GM19397 (cell line): ENCODE measurements at regions not wholly inside any gene's neighbourhood (a gene's known extent, or its start where the extent isn't known, plus 50 kb on each side); places are given as distances from the start of the nearest gene placed in this dataset.
"Not testable (repeated sequence)": the region's sequence is repeated elsewhere in the genome, so short reads cannot be mapped to it uniquely, and the experiment has no call there.

ENCODE experiments used
- ATAC-seq: cut with Tn5 transposase; IDR thresholded peaks from one replicate; pipeline ENCODE4 v1.9.1; 2021; ENCODE audit warnings: mild to moderate bottlenecking, moderate library complexity; ENCODE audit not compliant: unreplicated experiment

DNA sequence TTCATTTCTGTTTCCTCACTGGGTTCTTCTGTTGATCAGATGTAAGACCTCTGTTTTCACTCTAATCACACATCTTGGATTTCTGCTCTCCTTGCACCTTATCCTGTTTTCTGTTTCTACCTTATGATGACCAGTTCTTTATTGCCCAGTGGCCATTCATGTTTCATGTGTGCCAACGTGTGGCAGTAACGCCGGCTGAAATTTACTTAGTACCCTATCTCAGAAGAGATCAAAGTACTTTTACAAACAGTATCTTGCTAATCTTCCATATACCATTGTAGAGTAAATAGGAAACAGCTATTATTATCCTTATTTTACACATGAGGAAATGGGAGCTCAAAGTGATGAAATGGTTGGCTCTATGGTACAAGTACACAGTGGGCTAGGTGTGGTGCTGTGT lies 74.0 kb downstream of the GATA3 start:
- no peak for ATAC-seq

DNA sequence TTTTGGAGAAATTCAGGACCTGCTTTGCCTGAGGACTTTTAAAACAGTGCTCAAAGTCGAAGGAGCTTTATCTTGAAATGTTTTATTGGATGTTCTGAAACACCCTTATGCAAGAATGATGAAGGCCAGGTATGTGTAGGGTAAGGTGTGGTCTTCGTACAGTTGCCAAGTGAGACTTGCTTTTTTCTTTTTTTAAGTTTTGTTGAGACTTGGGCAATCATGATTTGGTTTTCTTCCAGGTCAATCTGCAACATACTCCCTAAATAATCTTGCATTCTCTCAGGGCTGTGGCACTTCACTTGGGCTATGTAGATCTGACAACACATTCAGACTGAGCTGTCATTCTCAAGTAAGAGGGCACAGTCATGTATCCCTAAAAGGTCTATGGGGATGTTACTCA lies 75.0 kb downstream of the GATA3 start:
- no peak for ATAC-seq

DNA sequence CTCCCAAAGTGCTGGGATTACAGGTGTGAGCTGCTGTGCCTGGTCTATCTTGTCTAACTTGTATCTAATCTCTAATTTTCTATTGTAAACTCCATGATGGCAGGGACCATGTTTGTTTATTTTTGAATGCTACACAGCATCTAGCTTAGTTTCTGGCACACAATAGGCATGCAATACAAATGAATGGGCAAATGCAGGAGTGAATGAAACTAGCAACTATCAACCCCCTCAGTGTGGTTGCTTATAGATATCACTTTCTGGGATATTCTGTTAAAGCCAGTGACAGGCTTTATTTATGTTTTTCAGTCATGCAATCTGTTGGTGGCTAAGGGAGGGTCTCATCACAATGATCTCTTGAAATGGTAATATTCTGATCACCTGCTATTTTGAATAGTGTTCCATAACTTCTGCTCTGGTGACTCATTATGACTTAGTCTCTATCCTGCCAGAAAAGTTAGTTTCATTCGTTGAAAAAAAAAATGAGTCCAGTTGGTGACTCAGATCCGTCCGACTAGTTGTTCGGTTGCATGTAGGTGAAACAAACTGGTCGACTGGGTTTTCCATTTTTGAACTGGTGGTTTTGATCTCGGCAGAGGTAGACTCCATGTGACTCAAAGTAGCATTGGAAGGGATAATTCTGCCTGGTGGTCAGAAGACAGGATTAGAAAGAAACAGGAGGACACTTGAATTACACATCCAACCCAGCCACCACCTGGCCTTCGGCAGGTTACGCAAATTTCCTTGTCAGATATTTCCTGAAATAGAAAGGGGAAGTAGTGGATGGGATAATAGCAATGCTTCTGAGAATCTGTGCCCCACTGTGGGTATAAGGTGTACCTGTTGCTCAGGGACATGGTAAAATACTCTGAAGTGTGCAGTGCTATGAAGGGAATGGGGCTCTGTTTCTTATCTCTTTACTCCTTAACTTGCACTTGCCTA lies 76.8 kb downstream of the GATA3 start:
- ATAC-seq = peak; percentile 49

DNA sequence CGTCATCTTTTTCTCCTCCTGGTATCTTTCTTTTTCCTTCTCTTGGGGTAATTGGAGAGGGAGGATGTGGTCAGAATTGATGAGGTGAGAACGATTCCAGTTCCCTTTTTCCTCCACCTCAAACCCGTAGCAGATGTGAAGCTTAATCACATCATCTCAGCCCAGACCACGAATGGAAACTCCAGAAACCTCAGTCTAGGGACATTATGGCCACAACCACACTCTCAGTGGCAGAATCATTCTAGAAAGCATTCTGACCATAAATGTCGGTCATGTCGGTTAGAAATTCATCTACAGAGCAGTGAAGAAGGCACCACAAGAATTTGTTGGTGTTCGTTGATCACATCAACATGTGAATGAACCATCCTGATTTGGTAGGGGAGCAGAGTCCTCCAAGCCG lies 78.7 kb downstream of the GATA3 start:
- ATAC-seq = peak; percentile 56

DNA sequence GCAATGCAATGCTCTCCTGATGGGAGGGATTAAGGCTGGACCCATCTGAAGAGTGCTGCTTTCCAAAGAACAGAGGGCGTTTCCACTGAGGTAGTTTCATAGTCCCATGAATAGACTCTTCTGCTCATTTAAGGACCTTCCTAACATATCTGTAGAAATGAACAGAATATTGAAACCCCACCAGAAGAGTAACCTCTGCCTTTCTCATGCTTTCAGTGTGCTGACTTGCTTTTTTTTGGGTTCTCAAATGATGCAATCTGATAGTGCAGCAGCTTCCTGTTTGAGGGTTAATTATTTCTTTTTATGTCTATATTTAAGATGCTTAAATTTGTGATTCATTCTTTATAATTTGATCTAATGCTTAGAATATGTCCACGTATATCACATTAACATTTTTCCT lies 82.2 kb downstream of the GATA3 start:
- ATAC-seq = no peak

DNA sequence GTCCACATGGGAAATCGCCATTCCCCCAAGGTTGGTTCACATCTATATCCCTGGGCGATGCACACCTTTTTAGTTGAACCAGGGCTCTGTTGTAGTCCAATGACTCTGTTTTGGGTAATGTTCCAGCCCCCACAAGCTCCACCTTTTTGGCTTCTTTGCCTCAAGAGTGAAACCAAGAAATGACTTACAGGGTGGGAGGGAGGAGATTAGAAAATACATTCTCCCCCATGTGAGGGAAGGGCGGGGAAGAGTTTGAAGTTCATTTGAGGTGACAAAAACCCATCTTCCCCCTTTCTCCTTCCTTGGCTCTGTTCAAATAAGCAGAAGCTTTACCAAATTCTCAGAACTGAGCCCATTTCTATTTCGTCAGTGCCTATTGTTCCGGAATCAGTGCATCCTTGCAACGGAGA lies 82.8 kb downstream of the GATA3 start:
- ATAC-seq = no peak

DNA sequence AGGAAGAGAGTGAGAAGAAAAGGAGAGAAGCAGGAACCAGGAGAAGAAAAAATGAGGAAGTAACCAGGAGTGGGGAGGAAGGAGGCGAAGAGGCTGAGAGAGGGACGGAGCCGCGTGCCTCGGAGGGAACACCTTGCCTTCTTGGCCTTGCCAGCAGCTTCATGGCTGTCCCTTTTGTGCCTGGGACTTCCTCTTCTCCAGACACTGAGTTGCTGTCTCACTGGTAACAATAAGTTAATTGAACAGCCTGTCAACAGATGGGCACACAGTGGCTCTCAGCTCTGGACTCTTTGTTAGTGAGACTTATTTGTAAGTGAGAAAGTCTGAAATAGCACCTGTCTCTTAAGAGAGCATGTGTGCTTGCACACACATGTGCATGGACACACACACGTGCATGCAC lies 83.2 kb downstream of the GATA3 start:
- ATAC-seq = no peak

DNA sequence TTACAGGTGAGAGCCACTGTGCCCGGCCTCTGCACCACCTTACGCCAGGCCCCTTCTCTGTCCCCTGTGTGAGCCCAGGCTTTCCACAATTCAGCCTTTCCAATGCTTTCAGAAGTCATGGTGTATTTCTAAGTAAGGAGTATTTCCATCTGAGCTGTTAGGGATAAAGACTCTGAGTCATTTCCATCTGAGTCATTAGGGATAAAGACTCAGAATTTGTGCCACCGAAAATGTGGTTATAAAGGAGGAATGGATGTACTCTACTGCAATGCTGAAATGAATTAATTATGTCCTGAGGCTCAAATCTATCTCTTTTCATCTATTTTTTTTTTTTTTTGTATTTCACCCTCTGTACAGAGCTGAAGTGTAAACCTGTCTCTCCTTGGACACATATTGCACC lies 84.0 kb downstream of the GATA3 start:
- ATAC-seq = no peak

DNA sequence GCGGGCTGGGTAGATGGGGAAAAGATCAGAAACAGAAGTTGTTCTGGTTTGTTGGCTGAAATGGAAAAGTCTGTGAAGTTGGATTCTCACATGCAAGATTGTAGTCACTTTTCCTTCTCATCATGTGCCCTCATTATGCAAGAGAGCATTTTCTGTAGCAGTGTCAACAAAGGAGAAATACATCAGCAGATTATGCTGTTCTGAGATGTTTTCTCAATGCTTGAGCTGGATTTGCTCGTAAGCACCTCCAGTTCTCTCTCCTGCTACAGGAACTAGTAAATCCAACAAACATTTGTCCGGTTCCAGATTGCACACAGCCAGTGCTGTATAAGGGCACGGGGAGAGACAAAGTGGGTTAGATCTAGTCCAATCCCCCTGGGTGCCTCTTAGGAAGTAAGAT lies 90.0 kb downstream of the GATA3 start:
- ATAC-seq = no peak

DNA sequence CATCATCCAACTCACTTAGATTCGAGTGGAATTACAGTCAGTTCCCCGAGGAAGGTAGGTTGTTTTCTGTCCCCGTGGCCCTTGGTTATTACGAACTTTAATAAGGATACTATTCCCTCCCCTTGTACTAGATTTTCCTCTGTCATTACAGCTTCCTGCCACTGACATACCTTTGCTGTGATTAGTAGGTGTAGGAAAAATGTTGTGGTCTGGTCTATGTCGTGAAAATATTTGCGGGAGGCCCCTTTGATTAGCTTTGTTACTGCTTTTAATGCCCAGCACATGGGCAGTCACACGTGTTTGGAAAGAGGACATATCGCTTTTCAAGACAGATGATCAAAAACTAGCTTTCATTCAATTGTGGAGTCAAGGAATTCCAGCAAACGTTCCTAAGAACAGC lies 92.2 kb downstream of the GATA3 start:
- ATAC-seq = no peak

DNA sequence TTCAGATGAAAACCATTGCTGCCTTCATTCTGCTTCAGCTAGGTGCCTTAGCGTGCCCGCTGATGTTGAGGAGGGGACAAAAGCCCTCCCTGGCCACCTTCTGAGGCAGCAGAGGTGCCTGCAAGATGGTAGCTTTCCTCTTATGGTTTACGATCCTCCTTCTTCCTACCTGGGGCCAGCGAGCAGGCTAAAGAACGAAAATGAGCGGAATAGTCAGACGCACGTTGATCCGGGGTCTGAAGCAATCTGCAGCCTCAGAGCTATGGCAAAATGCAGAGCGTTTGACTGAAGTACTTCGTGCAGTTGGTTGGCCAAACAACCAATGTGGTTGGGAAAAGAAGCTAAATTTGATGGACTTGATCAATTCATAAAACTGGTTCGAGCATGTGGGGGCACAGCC lies 95.5 kb downstream of the GATA3 start:
- ATAC-seq = no peak

DNA sequence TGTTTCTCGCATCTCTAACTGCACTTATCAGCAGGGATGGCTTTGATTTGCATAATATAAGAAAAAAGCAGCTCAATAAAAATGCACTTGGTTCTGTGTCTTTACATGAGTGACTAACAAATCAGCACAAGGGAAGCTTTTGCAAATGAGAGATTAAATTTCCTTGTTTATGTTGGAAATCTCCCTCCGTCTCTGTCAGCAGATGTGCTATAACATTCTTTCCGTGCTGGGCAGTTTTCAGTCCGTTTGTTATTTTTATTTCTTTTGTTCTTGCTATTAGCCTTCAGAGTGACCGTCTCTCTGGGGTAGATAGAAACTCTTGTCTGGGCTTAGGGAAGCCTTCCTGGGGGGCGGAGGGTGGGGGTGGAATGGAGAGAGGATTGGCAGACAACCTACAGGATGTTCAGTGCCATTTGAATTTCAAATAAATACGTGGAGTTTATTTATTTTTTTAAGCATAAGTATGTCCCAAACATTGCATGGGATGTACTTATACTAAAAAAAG lies 96.0 kb downstream of the GATA3 start:
- no peak for ATAC-seq

DNA sequence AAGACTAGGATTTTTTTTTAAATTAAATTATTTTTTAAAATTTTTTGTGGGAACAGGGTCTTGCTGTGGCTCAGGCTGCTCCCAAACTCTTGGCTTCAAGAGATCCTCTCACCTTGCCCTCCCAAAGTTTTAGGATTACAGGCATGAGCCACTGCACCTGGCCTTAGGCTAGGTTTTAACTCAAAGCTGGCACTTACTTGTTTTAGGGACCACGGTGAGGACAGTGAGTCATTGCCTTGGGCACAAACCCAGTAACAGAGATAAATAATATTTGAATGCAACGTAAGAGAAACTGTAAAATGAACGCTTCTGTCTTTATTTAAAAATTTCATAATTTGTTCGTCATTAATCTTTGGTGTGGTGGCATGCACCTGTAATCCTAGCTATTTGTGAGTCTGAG lies 96.6 kb downstream of the GATA3 start:
- no peak for ATAC-seq

DNA sequence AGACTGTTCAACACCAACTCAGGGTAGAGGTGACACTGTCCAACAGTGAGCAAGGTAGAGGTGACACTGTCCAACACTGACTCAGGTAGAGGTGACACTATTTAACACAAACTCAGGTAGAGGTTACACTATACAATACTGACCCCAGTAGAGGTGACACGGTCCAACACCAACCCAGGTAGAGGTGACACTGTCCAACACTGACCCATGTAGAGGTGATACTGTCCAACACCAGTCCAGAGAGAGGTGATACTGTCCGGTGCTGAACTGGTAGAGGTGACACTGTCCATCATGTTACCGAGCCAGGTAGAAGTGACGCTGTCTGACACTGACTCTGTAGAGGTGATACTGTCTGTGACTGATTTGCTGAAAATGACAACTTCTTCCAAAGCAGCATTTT lies 102.4 kb downstream of the GATA3 start:
- no peak for ATAC-seq

DNA sequence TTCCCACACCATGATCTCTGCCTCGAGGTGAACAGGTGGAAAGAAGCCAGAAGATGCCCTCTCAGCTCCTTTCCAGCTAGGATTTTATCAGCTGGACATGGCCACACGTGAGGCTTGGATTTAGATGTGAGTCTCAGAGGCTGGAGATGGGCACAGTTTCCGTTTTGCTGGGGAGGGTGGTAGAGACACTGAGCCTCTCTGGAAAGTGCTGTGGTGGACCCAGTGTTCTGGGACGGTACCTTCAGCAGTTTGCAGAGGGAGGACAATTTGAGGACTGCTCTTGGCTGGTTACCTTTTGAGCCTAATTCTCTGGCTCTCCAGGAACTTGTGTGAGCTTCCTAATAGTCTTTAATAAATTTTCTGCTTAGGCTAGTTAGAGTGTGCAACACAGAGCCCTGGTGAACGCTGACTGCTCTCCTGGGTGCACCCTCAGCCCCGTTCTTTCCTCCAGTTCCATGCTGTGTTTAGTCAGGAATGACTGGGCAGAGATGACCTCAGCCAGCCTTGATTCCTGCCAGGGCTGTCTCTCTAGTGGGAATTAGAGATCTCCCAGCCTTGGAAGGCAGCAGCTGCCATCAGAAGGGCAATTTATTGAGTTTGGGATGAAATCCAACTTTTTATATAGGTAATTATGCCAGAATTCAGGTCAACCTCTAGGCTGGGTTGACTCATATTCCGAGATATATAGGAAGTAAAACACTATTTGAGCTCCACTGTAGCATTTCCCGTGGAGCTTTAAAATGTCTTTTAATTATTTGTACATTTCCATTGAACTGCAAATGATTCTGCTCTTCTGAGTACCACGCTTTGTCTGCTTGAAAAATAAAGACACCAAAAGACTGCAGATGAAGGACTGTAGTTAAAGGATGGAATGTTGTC lies 103.9 kb downstream of the GATA3 start:
- ATAC-seq = no peak

DNA sequence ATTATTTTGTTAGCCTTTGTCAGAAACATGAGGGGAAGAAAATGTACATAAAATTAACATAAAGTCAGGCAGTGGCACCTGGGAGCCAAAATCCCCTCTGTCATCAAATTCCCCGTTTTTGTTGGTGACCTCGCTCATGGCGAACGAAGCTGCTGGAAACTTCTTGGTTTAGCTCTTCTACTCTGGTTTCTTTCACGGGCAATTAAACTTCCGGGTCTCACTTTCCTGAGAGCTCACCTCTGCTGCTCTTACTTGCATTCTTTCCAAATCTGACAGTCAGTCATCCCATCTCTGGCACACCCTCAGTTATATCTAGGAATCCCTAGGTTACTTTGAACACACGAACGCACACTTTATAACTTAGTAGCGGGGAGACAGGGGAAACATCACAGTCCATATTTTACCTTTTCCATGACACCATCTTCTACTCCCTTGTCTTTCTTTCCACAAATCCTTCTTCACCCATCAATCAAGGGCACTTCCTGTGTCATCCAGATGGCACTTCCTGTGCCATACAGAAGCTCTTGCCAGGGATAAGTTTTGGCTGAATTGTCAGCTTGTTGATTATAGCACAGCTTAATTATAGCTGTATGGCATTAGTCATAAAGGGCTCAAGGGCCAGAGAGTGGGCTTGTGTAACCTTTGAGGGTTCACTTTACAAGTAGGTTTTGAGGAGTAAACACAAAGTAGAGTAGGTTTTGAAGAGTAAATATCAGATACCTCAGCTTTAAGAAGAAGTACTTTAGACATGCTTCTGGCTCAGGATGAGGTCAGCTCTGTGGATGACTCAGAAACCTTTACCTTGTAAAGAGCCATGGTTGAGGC lies 105.1 kb downstream of the GATA3 start:
- ATAC-seq = no peak

DNA sequence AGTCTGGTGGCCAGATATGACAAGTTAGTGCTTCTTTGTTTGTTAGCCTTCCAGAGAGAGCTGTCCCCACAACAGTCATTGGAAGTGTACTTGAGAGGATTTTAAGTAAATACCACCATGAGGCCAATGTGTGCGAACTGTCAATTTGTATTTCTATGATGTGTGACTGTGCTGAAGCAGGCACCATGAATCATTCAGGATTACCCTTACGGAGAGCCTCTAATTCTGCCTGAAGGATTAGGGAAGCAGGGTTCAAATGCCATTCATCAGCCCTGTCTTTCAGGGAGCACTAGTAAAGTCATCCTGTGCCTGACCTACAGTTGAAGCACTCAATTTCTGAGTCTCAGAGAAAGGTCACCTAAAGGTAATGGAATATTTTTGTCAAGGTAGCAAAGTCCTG lies 109.3 kb downstream of the GATA3 start:
- ATAC-seq = no peak

DNA sequence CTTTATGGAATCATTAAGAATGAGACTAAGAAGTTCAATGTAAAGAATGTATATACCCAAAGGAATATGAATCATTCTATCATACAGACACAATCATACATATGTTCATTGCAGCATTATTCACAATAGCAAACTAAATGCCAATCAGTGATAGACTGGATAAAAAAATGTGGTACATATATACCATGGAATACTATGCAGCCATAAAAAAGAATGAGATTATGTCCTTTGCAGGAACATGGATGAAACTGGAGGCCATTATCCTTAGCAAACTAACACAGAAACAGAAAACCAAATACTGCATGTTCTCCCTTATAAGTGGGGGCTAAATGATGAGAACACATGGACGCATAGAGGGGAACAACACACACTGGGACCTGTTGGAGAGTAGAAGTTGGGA lies 110.2 kb downstream of the GATA3 start:
- ATAC-seq = not testable (repeated sequence)

DNA sequence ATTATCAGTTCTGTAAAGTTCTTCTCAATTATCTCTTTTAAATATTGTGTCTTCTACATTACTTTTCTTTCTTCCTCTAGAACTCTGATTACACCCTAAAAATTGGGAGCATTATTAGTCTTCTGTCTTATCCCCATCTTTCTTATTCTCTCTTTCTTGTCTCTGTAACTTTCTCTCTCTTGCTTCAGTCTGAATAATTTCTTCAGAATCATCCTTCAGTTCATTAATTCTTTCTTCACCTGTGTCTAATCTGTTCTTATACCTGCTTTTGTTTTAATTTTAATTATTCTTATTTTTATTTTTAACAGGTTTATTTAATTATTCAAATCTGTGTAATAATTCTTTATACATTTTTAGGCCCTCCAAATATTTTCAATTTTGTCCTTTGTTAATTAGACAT lies 114.3 kb downstream of the GATA3 start:
- no peak for ATAC-seq

DNA sequence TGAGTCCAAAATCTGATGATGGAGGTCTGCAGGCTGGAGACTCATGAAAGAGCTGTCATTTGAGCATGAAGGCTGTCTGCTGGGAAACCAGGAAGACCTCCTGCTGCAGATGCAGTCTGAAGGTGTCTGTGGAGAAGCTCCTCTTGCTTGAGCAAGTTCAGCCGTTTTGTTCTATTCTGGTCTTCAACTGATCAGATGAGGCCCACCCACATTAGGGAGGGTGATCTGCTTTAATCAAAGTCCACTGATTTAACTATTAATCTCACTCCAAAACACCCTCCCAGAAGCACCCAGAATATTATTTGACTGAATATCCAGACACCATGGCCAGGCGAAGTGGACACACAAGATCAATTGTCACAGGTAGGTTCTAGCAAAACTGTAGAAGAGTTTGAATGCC lies 116.5 kb downstream of the GATA3 start:
- no peak for ATAC-seq

DNA sequence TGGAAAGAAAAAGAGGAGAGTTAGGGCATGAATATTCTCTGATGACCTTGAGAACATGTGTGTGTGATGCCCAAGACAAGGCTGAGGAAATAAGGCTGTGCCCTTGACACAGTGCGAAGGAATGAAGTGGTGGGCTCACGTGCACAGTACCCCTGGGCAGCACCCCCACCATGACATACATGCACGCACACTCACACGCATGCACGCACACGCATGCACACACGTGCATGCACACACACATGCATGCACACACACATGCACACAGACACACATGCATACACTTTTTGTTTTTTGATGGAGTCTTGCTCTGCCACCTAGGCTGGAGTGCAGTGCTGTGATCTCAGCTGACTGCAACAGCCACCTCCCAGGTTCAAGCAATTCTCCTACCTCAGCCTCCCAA lies 118.1 kb downstream of the GATA3 start:
- ATAC-seq = no peak
